B cell (primary cell): ENCODE measurements at regions not wholly inside any gene's neighbourhood (a gene's known extent, or its start where the extent isn't known, plus 50 kb on each side); places are given as distances from the start of the nearest gene placed in this dataset.

Experiments
- CTCF ChIP-seq: fragments of 200-600 bp; IDR thresholded peaks from one replicate; pipeline ENCODE4 v1.8.0; 2022; ENCODE audit warnings: antibody characterized with exemption, mild to moderate bottlenecking
- EZH2 ChIP-seq: IDR thresholded peaks from 2 replicates; pipeline ENCODE4 v1.6.1; 2012; ENCODE audit warnings: borderline replicate concordance, low read depth, mild to moderate bottlenecking, moderate library complexity, low read length; ENCODE audit not compliant: insufficient read depth, poor library complexity, severe bottlenecking

GRCh38 chr10:9895981-9896380, 1121.7 kb upstream of the CELF2 start:
- TF ChIP-seq CTCF (no peak), EZH2 (no peak)
